GM12873 (cell line): ENCODE measurements at regions not wholly inside any gene's neighbourhood (a gene's known extent, or its start where the extent isn't known, plus 50 kb on each side); places are given as distances from the start of the nearest gene placed in this dataset.

ENCODE experiments used
- CTCF ChIP-seq: IDR thresholded peaks from 2 replicates; pipeline ENCODE4 v1.5.1; 2012; ENCODE audit warnings: low read depth, mild to moderate bottlenecking, moderate library complexity, low read length, control low read depth; ENCODE audit not compliant: insufficient read depth; ENCODE audit errors: missing control alignments

DNA sequence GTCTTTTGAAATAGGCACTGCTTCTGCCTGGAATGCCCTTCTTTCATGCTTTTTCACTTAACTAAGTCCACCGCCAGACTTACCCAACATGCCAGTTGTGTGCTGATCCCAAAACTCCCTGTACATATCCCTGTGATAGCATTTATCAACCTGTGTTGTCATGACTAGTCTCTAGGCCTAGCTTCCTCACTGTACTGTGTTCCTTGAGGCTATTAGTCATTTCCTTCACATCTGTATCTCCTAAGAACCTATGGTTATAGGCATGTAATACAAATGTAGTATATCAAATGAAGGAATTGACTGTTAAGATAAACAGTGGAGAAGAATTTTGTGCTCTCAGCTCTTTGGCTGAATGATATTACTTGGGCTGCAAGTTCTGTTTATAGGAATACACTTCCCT is 184.3 kb downstream of the CYRIA start:
- no peak for TF ChIP-seq CTCF

GRCh38 chr2:16479721-16480120 is 185.9 kb downstream of the CYRIA start:
- TF ChIP-seq CTCF, result no peak

DNA sequence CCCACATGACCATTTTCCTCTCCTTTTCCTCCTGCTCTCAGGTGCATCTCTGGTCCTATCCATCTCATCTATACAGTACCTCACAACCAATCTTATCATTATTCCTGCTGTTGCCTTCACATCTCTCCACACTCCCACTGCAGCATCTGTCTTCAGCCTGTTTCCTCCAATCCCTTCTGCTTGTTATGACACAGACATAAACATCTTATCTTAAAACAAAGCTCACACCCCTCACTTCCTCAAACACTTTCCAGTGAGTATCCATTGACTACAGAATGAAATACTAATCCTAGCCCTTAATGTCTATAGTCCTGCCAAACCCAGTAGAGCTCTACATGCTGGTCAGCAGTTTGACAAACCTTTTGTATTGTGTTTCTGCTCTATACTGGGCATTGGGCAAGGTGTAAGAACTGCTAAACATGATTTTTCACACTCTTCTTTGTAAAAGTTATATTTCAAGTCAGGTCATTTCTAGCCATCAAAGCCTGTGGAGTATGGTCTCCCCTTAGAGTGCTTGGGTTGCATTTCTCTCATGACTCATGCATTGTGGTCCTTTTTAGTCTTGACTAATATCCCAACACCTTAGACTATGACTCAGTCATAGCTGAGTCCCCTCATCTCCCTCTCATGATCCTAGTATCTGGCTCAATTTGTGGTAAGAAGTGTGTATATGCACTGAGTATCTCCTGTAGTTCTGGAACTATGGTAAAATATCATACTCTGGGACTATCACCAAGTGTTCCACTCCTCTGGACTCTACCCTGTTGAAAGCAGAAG is 187.0 kb downstream of the CYRIA start:
- no peak for TF ChIP-seq CTCF

- no peak for TF ChIP-seq CTCF
Measured at GRCh38 chr2:16477648-16478047, 188.0 kb downstream of the CYRIA start.

- no peak for TF ChIP-seq CTCF
Measured at GRCh38 chr2:16476866-16477265, 188.8 kb downstream of the CYRIA start.

DNA sequence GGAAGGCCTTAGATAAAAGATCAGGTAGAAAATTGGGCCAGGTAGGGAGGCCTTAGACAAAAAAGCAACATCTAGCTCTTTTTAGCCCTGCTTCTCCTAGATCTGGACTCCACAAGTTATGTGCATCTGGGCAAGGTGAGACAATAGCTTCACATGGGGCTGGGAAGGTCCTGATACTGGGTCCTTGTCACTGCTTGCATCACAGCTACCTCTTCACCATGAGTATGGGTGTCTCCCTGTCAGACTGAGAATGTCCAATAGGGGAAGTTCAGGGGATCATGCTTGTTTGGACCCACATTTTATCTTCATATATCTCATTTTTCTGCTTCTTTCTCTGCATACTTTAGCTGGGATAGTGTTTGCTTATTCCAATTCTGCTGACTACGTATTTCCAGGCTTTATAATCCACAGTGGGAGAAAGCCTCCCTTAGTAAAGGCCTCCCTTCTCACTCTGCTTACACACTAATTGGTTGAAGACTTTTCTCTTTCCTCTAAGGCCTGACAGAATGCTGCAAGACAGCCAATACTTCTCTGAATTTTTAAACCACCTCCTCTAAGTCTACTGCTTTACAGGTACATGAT is 189.6 kb downstream of the CYRIA start:
- TF ChIP-seq CTCF, result no peak

DNA sequence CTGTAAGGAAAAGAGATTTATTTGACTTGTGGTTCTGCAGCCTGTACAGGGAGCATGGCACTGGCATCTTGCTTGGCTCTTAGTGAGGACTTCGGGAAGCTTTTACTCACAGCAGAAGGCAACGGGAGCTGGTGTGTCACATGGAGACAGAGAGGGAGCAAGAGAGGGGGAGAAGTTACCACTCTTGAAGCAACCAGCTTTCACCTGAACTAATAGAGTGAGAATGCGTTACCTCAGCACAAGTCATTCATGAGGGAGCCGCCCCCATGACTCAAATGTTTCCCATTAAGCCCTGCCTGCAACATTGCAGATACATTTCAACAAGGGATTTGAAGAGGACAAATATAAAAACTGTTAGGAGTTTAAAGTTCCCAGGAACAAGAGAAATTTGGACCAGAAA is 190.0 kb downstream of the CYRIA start:
- TF ChIP-seq CTCF, result no peak
